ENCODE measurements at regions not wholly inside any gene's neighbourhood (a gene's known extent, or its start where the extent isn't known, plus 50 kb on each side); places are given as distances from the start of the nearest gene placed in this dataset.
A peak's percentile ranks its signal among the peaks of the same experiment; 100 is the strongest.

GRCh38 chr14:58697930-58698642 lies 60.3 kb downstream of the DACT1 start:
- no peak for DNase-seq (ENCODE audit: extremely low spot score, insufficient read length, low read depth)
- FAIRE-seq: no peak

- DNase-seq (ENCODE audit: extremely low spot score, insufficient read length, low read depth): no peak
- FAIRE-seq: no peak
These were observed 62.0 kb downstream of the DACT1 start for GRCh38 chr14:58699681-58700205.

GRCh38 chr14:58701156-58701555 lies 63.4 kb downstream of the DACT1 start:
- FAIRE-seq (no peak), DNase-seq (ENCODE audit: extremely low spot score, insufficient read length, low read depth) (no peak)

- DNase-seq (ENCODE audit: extremely low spot score, insufficient read length, low read depth) (no peak), FAIRE-seq (no peak)
These were observed 63.8 kb downstream of the DACT1 start for GRCh38 chr14:58701604-58702003.

- no peak for DNase-seq (ENCODE audit: extremely low spot score, insufficient read length, low read depth)
- FAIRE-seq: no peak
These were observed 64.8 kb downstream of the DACT1 start for GRCh38 chr14:58702441-58703160.

- no peak for DNase-seq (ENCODE audit: extremely low spot score, insufficient read length, low read depth)
- FAIRE-seq: no peak
These were observed 65.4 kb downstream of the DACT1 start for GRCh38 chr14:58703161-58703506.

- no peak for FAIRE-seq
- no peak for DNase-seq (ENCODE audit: extremely low spot score, insufficient read length, low read depth)
These were observed 67.3 kb downstream of the DACT1 start for GRCh38 chr14:58705066-58705465.

- no peak for DNase-seq (ENCODE audit: extremely low spot score, insufficient read length, low read depth)
- no peak for FAIRE-seq
These were observed 70.2 kb downstream of the DACT1 start for GRCh38 chr14:58707949-58708348.

GRCh38 chr14:58709949-58710348 lies 72.2 kb downstream of the DACT1 start:
- no peak for FAIRE-seq
- DNase-seq (ENCODE audit: extremely low spot score, insufficient read length, low read depth): no peak

GRCh38 chr14:58711382-58711781 lies 73.6 kb downstream of the DACT1 start:
- no peak for FAIRE-seq
- DNase-seq (ENCODE audit: extremely low spot score, insufficient read length, low read depth): no peak

- DNase-seq (ENCODE audit: extremely low spot score, insufficient read length, low read depth): no peak
These were observed 74.6 kb downstream of the DACT1 start for GRCh38 chr14:58712357-58712756.

GRCh38 chr14:58713677-58714076 lies 75.9 kb downstream of the DACT1 start:
- FAIRE-seq: no peak
- no peak for DNase-seq (ENCODE audit: extremely low spot score, insufficient read length, low read depth)

More at GRCh38 chr14:58712357-58712756, 74.6 kb downstream of the DACT1 start:
- no peak for FAIRE-seq

GRCh38 chr14:58716706-58717105 lies 78.9 kb downstream of the DACT1 start:
- FAIRE-seq (no peak), DNase-seq (ENCODE audit: extremely low spot score, insufficient read length, low read depth) (no peak)

GRCh38 chr14:58717211-58717610 lies 79.4 kb downstream of the DACT1 start:
- no peak for FAIRE-seq

GRCh38 chr14:58717813-58718212 lies 80.1 kb downstream of the DACT1 start:
- no peak for DNase-seq (ENCODE audit: extremely low spot score, insufficient read length, low read depth)
- FAIRE-seq: no peak

More at GRCh38 chr14:58717211-58717610, 79.4 kb downstream of the DACT1 start:
- no peak for DNase-seq (ENCODE audit: extremely low spot score, insufficient read length, low read depth)

GRCh38 chr14:58718226-58719205 lies 80.8 kb downstream of the DACT1 start:
- DNase-seq (ENCODE audit: extremely low spot score, insufficient read length, low read depth) (no peak), FAIRE-seq (no peak)

GRCh38 chr14:58721723-58722122 lies 84.0 kb downstream of the DACT1 start:
- FAIRE-seq (no peak), DNase-seq (ENCODE audit: extremely low spot score, insufficient read length, low read depth) (no peak)

GRCh38 chr14:58722441-58722840 lies 84.7 kb downstream of the DACT1 start:
- no peak for FAIRE-seq
- DNase-seq (ENCODE audit: extremely low spot score, insufficient read length, low read depth): no peak

- no peak for DNase-seq (ENCODE audit: extremely low spot score, insufficient read length, low read depth)
- FAIRE-seq: peak; percentile 42
These were observed 86.4 kb downstream of the DACT1 start for GRCh38 chr14:58724206-58724605.

GRCh38 chr14:58724702-58725101 lies 86.9 kb downstream of the DACT1 start:
- DNase-seq (ENCODE audit: extremely low spot score, insufficient read length, low read depth) (no peak), FAIRE-seq (no peak)
